Naive thymus-derived CD4-positive, alpha-beta T cell (primary cell): ENCODE measurements at regions not wholly inside any gene's neighbourhood (a gene's known extent, or its start where the extent isn't known, plus 50 kb on each side); places are given as distances from the start of the nearest gene placed in this dataset.

Experiments used
- ATAC-seq: fragments of 150-1000 bp; cut with Tn5 transposase; 2 replicates; pipeline ENCODE4 v1.10.0; 2021; ENCODE audit warnings: mild to moderate bottlenecking, moderate library complexity
- CTCF ChIA-PET: fragments of 350-600 bp; sonication (Branson Sonifier 250); formaldehyde crosslinking; loops from one replicate; lab custom pipeline; 2021; ENCODE audit warnings: antibody characterized with exemption; lab: Charles Lee
- POLR2A ChIA-PET: fragments of 350-600 bp; sonication (Branson Sonifier 250); formaldehyde crosslinking; loops from one replicate; lab custom pipeline; 2021; ENCODE audit warnings: antibody characterized with exemption, inconsistent platforms; lab: Charles Lee
- DNase-seq, 9 donors: peaks; one replicate each; pipeline versions ENCODE4 v3.0.0 to v3.0.0-alpha.2; 2020 to 2022; ENCODE audit warnings: mixed read lengths in 1 of 9
- H3K27ac ChIP-seq: one replicate; pipeline ENCODE4 v1.7.0; 2013; ENCODE audit warnings: mild to moderate bottlenecking, low read depth, low read length, moderate library complexity
- H3K27me3 ChIP-seq, 2 donors: one replicate each; pipeline ENCODE4 v1.7.0; 2013; ENCODE audit warnings: low read length in 2 of 2, mild to moderate bottlenecking in 2 of 2, moderate library complexity in 2 of 2; ENCODE audit not compliant: control insufficient read depth in 2 of 2, insufficient read depth in 2 of 2
- H3K36me3 ChIP-seq, 3 experiments: 1 replicate in 2 of 3; 2 replicates in 1 of 3; pipeline ENCODE4 v1.7.0; 2013; ENCODE audit warnings: low read length in 3 of 3, mild to moderate bottlenecking in 3 of 3, moderate library complexity in 1 of 3; ENCODE audit not compliant: insufficient read depth in 3 of 3, control insufficient read depth in 2 of 3
- H3K4me1 ChIP-seq, 2 donors: one replicate each; pipeline ENCODE4 v1.7.0; 2013; ENCODE audit warnings: low read length in 2 of 2, mild to moderate bottlenecking in 2 of 2, moderate library complexity in 1 of 2; ENCODE audit not compliant: control insufficient read depth in 2 of 2, insufficient read depth in 2 of 2
- H3K4me3 ChIP-seq: 2 replicates; pipeline ENCODE4 v1.7.0; 2013; ENCODE audit warnings: mild to moderate bottlenecking, low read length
- H3K9me3 ChIP-seq, 3 experiments: 1 replicate in 2 of 3; 2 replicates in 1 of 3; pipeline ENCODE4 v1.7.0; 2013; ENCODE audit warnings: low read length in 3 of 3; ENCODE audit not compliant: control insufficient read depth in 2 of 3
- H3K27ac Mint-ChIP-seq, 9 donors: one replicate each; pipeline ENCODE4 v1.8.0; 2020 to 2022; ENCODE audit warnings: mixed read lengths in 9 of 9, mild to moderate bottlenecking in 8 of 9, moderate library complexity in 5 of 9, inconsistent platforms in 2 of 9
- H3K27me3 Mint-ChIP-seq, 5 donors: one replicate each; pipeline ENCODE4 v1.8.0; 2021 to 2022; ENCODE audit warnings: mixed read lengths in 5 of 5, mild to moderate bottlenecking in 1 of 5
- H3K36me3 Mint-ChIP-seq, 5 donors: one replicate each; pipeline ENCODE4 v1.8.0; 2020 to 2022; ENCODE audit warnings: mixed read lengths in 5 of 5, mild to moderate bottlenecking in 3 of 5, inconsistent platforms in 1 of 5
- H3K4me1 Mint-ChIP-seq, 7 donors: one replicate each; pipeline ENCODE4 v1.8.0; 2020 to 2022; ENCODE audit warnings: mixed read lengths in 7 of 7, mild to moderate bottlenecking in 3 of 7, inconsistent platforms in 1 of 7
- H3K4me3 Mint-ChIP-seq, 10 donors: one replicate each; pipeline ENCODE4 v1.8.0; 2020 to 2022; ENCODE audit warnings: mild to moderate bottlenecking in 10 of 10, mixed read lengths in 10 of 10, moderate library complexity in 6 of 10, inconsistent platforms in 2 of 10
- H3K9me3 Mint-ChIP-seq, 11 donors: one replicate each; pipeline ENCODE4 v1.8.0; 2020 to 2022; ENCODE audit warnings: mixed read lengths in 11 of 11, mild to moderate bottlenecking in 4 of 11, inconsistent platforms in 1 of 11, moderate library complexity in 1 of 11
- intact Hi-C, 2 donors: fragments of 100-400 bp; cut with micrococcal nuclease; formaldehyde crosslinking; loops; one replicate each; pipeline ENCODE4 v1.15.1; 2023

- H3K9me3 ChIP-seq, result no peaks in the 10 kb centered on the region
- intact Hi-C loops, result no loop called here
- Mint-ChIP-seq H3K36me3 (no peaks in the 10 kb centered on the region), H3K27ac (no peak overlapping the region), H3K27me3 (peaks cover 17 to 39% (median 25%) of the 10 kb centered on the region in 5 donors), H3K4me3 (no peak overlapping the region), H3K4me1 (peaks cover 0 to 3% (median 0%) of the 10 kb centered on the region in 7 donors), H3K9me3 (no peaks in the 10 kb centered on the region)
- ChIA-PET POLR2A (no interaction called here), CTCF (no interaction called here)
- no peaks in the 10 kb centered on the region for H3K4me1 ChIP-seq
- DNase-seq (no peak), ATAC-seq (no peak)
- no peak overlapping the region for H3K27ac ChIP-seq
- no peaks in the 10 kb centered on the region for H3K27me3 ChIP-seq
- H3K4me3 ChIP-seq, result no peak overlapping the region
- H3K36me3 ChIP-seq, result no peaks in the 10 kb centered on the region
Measured at GRCh38 chr11:111101881-111102280, 143.6 kb upstream of the POU2AF2 start.

GRCh38 chr11:111099028-111099713 lies 146.4 kb upstream of the POU2AF2 start:
- DNase-seq (no peak), ATAC-seq (no peak)
- no peaks in the 10 kb centered on the region for H3K36me3 ChIP-seq
- H3K27me3 Mint-ChIP-seq, result peaks cover 12 to 28% (median 21%) of the 10 kb centered on the region in 5 donors
- intact Hi-C loops, result no loop called here
- H3K4me1 ChIP-seq, result no peaks in the 10 kb centered on the region
- H3K9me3 ChIP-seq, result no peaks in the 10 kb centered on the region
- no peak overlapping the region for H3K27ac ChIP-seq
- H3K4me1 Mint-ChIP-seq, result peaks cover 0 to 5% (median 0%) of the 10 kb centered on the region in 7 donors
- H3K4me3 ChIP-seq, result no peak overlapping the region
- CTCF ChIA-PET, result no interaction called here
- no peaks in the 10 kb centered on the region for H3K36me3 Mint-ChIP-seq
- no peak overlapping the region for H3K27ac Mint-ChIP-seq
- no peak overlapping the region for H3K4me3 Mint-ChIP-seq
- POLR2A ChIA-PET, result no interaction called here
- peaks cover 0 to under 1% (median 0%) of the 10 kb centered on the region in 11 donors for H3K9me3 Mint-ChIP-seq
- H3K27me3 ChIP-seq, result no peaks in the 10 kb centered on the region

- Mint-ChIP-seq H3K27me3 (peaks cover 8 to 28% (median 13%) of the 10 kb centered on the region in 5 donors), H3K36me3 (no peaks in the 10 kb centered on the region), H3K4me1 (peaks cover 0 to 5% (median 0%) of the 10 kb centered on the region in 7 donors), H3K27ac (no peak overlapping the region), H3K4me3 (no peak overlapping the region), H3K9me3 (peaks cover 0 to 1% (median 0%) of the 10 kb centered on the region in 11 donors)
- H3K4me3 ChIP-seq, result no peak overlapping the region
- CTCF ChIA-PET, result no interaction called here
- no peaks in the 10 kb centered on the region for H3K36me3 ChIP-seq
- H3K27me3 ChIP-seq, result no peaks in the 10 kb centered on the region
- intact Hi-C loops, result no loop called here
- no peaks in the 10 kb centered on the region for H3K9me3 ChIP-seq
- DNase-seq, result no peak
- no peak for ATAC-seq
- POLR2A ChIA-PET, result no interaction called here
- H3K27ac ChIP-seq, result no peak overlapping the region
- no peaks in the 10 kb centered on the region for H3K4me1 ChIP-seq
Measured at GRCh38 chr11:111098091-111098490, 147.4 kb upstream of the POU2AF2 start.

DNA sequence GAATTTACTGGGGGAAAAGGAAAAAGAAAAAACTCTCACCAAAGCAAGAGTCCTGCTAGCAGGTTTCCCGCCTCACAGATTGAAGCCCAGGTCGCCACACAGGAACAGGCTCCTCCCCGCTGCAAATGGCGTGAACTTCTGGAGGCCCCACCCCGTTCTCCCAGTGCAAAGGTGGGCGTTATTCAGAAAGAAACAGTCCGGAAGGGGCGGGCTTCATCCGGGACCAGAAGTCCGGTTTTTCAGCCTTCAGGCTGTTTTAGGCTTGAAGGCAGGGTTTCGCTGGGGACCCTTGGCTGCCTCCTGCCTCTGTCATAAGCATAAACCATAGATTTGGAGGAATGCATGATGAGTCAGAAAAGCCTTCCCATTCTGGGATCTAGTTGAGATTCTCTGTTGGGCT lies 148.3 kb upstream of the POU2AF2 start:
- Mint-ChIP-seq H3K27me3 (peaks cover 6 to 34% (median 15%) of the 10 kb centered on the region in 5 donors), H3K9me3 (peaks cover 0 to 4% (median 0%) of the 10 kb centered on the region in 11 donors), H3K27ac (no peak overlapping the region), H3K4me1 (peaks cover 0 to 5% (median 0%) of the 10 kb centered on the region in 7 donors), H3K36me3 (no peaks in the 10 kb centered on the region), H3K4me3 (peak overlapping the region in 3 of 10 donors; percentile 33 to 52 (median 50))
- ChIA-PET CTCF (no interaction called here), POLR2A (no interaction called here)
- H3K4me1 ChIP-seq, result no peaks in the 10 kb centered on the region
- no peaks in the 10 kb centered on the region for H3K9me3 ChIP-seq
- no peaks in the 10 kb centered on the region for H3K36me3 ChIP-seq
- ATAC-seq, result no peak
- H3K4me3 ChIP-seq, result no peak overlapping the region
- DNase-seq, result no peak
- H3K27me3 ChIP-seq, result no peaks in the 10 kb centered on the region
- intact Hi-C loops, result no loop called here
- H3K27ac ChIP-seq, result no peak overlapping the region

- no peak for ATAC-seq
- Mint-ChIP-seq H3K27ac (no peak overlapping the region), H3K27me3 (peaks cover under 1 to 35% (median 11%) of the 10 kb centered on the region in 5 donors), H3K4me1 (peaks cover 0 to 5% (median 0%) of the 10 kb centered on the region in 7 donors), H3K9me3 (peaks cover 0 to 4% (median 0%) of the 10 kb centered on the region in 11 donors), H3K36me3 (peaks cover 0 to 1% (median 0%) of the 10 kb centered on the region in 5 donors), H3K4me3 (no peak overlapping the region)
- intact Hi-C loops, result no loop called here
- ChIA-PET CTCF (no interaction called here), POLR2A (no interaction called here)
- Histone ChIP-seq H3K27ac (no peak overlapping the region), H3K4me1 (no peaks in the 10 kb centered on the region), H3K9me3 (no peaks in the 10 kb centered on the region), H3K27me3 (no peaks in the 10 kb centered on the region), H3K36me3 (no peaks in the 10 kb centered on the region), H3K4me3 (no peak overlapping the region)
- no peak for DNase-seq
Measured at GRCh38 chr11:111095327-111095726, 150.2 kb upstream of the POU2AF2 start.

DNA sequence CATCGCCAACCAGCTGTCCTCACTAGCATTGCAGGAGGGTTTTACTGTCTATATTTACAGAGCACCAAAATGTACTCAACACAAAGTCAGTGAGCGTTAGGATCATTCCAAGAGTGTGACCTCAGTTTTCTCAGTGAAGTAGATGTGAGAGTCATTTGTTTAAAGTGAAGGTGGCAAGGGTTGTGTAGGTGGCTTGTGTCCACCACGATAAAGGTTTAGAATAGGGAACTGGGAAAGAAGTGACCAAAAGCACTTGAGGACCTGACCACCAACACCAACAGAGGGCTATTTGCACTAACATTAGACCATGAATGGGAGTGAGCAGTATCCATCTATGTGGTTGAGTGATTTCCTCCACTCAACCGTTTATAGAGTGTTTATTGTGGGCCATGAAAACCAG lies 152.5 kb upstream of the POU2AF2 start:
- DNase-seq (no peak), ATAC-seq (no peak)
- ChIA-PET CTCF (no interaction called here), POLR2A (no interaction called here)
- Histone ChIP-seq H3K36me3 (no peaks in the 10 kb centered on the region), H3K27me3 (no peaks in the 10 kb centered on the region), H3K9me3 (no peaks in the 10 kb centered on the region), H3K4me1 (no peaks in the 10 kb centered on the region), H3K27ac (no peak overlapping the region), H3K4me3 (no peak overlapping the region)
- H3K27ac Mint-ChIP-seq, result no peak overlapping the region
- peaks cover 0 to 6% (median 0%) of the 10 kb centered on the region in 11 donors for H3K9me3 Mint-ChIP-seq
- H3K4me1 Mint-ChIP-seq, result peaks cover 0 to 5% (median 0%) of the 10 kb centered on the region in 7 donors
- no peak overlapping the region for H3K4me3 Mint-ChIP-seq
- intact Hi-C loops, result no loop called here
- H3K27me3 Mint-ChIP-seq, result peaks cover 4 to 48% (median 17%) of the 10 kb centered on the region in 5 donors
- peaks cover 0 to 3% (median 0%) of the 10 kb centered on the region in 5 donors for H3K36me3 Mint-ChIP-seq
